Esophagus muscularis mucosa (tissue), 4 donors: ENCODE measurements at regions not wholly inside any gene's neighbourhood (a gene's known extent, or its start where the extent isn't known, plus 50 kb on each side); places are given as distances from the start of the nearest gene placed in this dataset.

ENCODE experiments used
- DNase-seq: peaks from one replicate; pipeline ENCODE4 v3.0.0-alpha.2; 2017; ENCODE audit errors: extremely low spot score
- H3K27ac ChIP-seq, 4 donors: fragments of 200-600 bp; sonication (generic); replicated peaks in 1 of 4; 1 replicate in 3 of 4; 2 replicates in 1 of 4; pipeline ENCODE4 v1.5.1; 2016 to 2019; ENCODE audit warnings: mild to moderate bottlenecking in 1 of 4
- H3K27me3 ChIP-seq, 4 donors: fragments of 200-600 bp; sonication (generic); one replicate each; pipeline versions ENCODE4 v1.5.1 to v1.6.0; 2016 to 2019
- H3K36me3 ChIP-seq, 4 donors: fragments of 200-600 bp; sonication (generic); one replicate each; pipeline ENCODE4 v1.5.1; 2016 to 2019
- H3K4me1 ChIP-seq, 4 donors: fragments of 200-600 bp; sonication (generic); one replicate each; pipeline ENCODE4 v1.5.1; 2016 to 2019
- H3K4me3 ChIP-seq, 4 donors: fragments of 200-600 bp; sonication (generic); 1 replicate in 2 of 4; 2 replicates in 2 of 4; pipeline ENCODE4 v1.5.1; 2016 to 2019; ENCODE audit warnings: mild to moderate bottlenecking in 4 of 4, moderate library complexity in 1 of 4
- H3K9me3 ChIP-seq, 4 donors: fragments of 200-600 bp; sonication (generic); 1 replicate in 3 of 4; 2 replicates in 1 of 4; pipeline ENCODE4 v1.5.1; 2016 to 2019
- EP300 ChIP-seq: sonication (generic); formaldehyde crosslinking; IDR thresholded peaks from one replicate; pipeline ENCODE4 v1.6.1; 2017; ENCODE audit warnings: antibody characterized with exemption
- POLR2A ChIP-seq: fragments of 450-650 bp; IDR thresholded peaks from one replicate; pipeline ENCODE4 v1.6.1; 2017; ENCODE audit warnings: antibody characterized with exemption, moderate library complexity, mild to moderate bottlenecking, low read depth
- POLR2AphosphoS5 ChIP-seq, 2 donors: sonication (generic); formaldehyde crosslinking; IDR thresholded peaks; one replicate each; pipeline ENCODE4 v1.6.1; 2017; ENCODE audit warnings: antibody characterized with exemption in 2 of 2
- WGBS: methylation state at CpG from one replicate; pipeline ENCODE4 v1.1.5; 2018; 5-methylcytosine and 5-hydroxymethylcytosine counted together
- intact Hi-C: fragments of 100-400 bp; cut with DNase I; formaldehyde crosslinking; loops from one replicate; pipeline ENCODE4 v1.15.1; 2023
- TF ChIP-seq, protein P1 (sequence below), 3 experiments: fragments of 200-600 bp in 2 of 3; fragments of 450-650 bp in 1 of 3; sonication (generic) in 2 of 3; IDR thresholded peaks; one replicate each; pipeline ENCODE4 v1.5.1; 2017 to 2019; ENCODE audit warnings: antibody characterized with exemption in 3 of 3, mild to moderate bottlenecking in 2 of 3, moderate library complexity in 1 of 3

DNA sequence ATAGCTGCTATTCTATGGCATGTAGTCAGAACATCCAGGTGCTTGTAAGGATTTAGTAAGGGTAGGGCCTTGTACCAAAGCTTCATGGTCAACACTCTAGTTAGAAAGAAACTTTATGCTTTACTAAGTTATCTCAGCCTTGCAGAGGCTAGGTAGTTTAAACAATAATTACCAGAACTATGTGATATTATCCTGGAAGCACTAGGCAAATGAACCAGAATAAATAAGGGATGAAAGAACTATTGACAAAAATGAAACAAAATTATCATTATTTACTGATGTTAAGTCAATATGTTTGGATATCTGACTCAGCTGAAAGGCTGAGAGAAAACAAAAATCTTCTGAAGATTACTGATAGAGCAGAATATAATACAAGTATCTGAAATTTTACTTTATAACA is 1089.1 kb upstream of the RAG2 start:
- no peak for DNase-seq
- no peak overlapping the region for H3K27ac ChIP-seq
- H3K9me3 ChIP-seq: no peaks in the 10 kb centered on the region
- H3K27me3 ChIP-seq: no peaks in the 10 kb centered on the region
- intact Hi-C loops: no loop called here
- H3K36me3 ChIP-seq: no peaks in the 10 kb centered on the region
- peaks cover 0 to 7% (median 0%) of the 10 kb centered on the region in 4 donors for H3K4me1 ChIP-seq
- TF ChIP-seq, protein P1, sequence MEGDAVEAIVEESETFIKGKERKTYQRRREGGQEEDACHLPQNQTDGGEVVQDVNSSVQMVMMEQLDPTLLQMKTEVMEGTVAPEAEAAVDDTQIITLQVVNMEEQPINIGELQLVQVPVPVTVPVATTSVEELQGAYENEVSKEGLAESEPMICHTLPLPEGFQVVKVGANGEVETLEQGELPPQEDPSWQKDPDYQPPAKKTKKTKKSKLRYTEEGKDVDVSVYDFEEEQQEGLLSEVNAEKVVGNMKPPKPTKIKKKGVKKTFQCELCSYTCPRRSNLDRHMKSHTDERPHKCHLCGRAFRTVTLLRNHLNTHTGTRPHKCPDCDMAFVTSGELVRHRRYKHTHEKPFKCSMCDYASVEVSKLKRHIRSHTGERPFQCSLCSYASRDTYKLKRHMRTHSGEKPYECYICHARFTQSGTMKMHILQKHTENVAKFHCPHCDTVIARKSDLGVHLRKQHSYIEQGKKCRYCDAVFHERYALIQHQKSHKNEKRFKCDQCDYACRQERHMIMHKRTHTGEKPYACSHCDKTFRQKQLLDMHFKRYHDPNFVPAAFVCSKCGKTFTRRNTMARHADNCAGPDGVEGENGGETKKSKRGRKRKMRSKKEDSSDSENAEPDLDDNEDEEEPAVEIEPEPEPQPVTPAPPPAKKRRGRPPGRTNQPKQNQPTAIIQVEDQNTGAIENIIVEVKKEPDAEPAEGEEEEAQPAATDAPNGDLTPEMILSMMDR (IDR thresholded peaks at IDR 0.05): no peak
- no peak for TF ChIP-seq POLR2A
- no peak for TF ChIP-seq EP300
- no peak for TF ChIP-seq POLR2AphosphoS5 (IDR thresholded peaks at IDR 0.05)
- no peak overlapping the region for H3K4me3 ChIP-seq

DNA sequence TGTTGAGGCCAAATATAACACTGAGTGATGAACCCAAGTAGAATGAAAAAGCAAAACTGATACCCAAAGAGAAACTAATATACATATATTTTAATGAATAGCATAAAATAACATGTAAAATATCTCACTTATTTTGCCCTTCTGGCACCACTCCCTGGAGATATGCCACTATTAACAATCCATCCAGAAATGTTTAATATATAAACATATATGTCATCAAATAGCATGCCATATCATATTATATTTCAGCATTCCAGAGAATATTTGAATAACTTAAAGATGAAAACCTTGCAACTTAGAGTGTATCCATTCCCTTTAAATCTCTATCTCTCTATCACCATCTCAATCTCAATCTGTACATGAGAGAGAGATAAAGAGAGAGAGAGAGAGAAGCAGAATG is 1073.3 kb upstream of the RAG2 start:
- DNase-seq: no peak
- Histone ChIP-seq H3K4me3 (no peak overlapping the region), H3K27me3 (no peaks in the 10 kb centered on the region), H3K4me1 (no peaks in the 10 kb centered on the region), H3K27ac (no peak overlapping the region), H3K9me3 (no peaks in the 10 kb centered on the region), H3K36me3 (no peaks in the 10 kb centered on the region)
- TF ChIP-seq EP300: no peak
- TF ChIP-seq POLR2A: no peak
- TF ChIP-seq, protein P1 (IDR thresholded peaks at IDR 0.05): no peak
- no peak for TF ChIP-seq POLR2AphosphoS5 (IDR thresholded peaks at IDR 0.05)
- intact Hi-C loops: no loop called here

DNA sequence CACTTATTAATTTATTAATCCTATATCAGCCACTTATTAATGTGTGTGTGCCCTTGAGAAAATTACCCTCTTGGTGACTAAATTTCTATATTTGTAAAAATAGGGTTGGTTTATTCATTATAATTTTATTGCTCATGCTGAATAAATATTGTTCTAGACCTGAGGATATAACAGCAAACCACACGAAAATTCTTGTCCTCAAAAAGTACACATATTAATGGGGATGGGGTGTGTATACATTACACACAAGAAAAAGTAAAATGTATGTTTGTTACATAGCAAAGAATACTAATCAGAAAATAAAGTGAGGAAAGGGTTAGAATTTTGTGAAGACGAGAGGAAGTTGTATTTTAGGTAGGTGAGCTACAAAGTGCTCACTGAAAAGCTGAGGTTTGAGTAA is 1068.9 kb upstream of the RAG2 start:
- TF ChIP-seq, protein P1 (IDR thresholded peaks at IDR 0.05): no peak
- no peak for TF ChIP-seq EP300
- no peak for TF ChIP-seq POLR2AphosphoS5 (IDR thresholded peaks at IDR 0.05)
- TF ChIP-seq POLR2A: no peak
- H3K27me3 ChIP-seq: no peaks in the 10 kb centered on the region
- WGBS: 75% methylated on average over 2 of the region's 2 CpGs
- H3K36me3 ChIP-seq: no peaks in the 10 kb centered on the region
- DNase-seq: no peak
- no peaks in the 10 kb centered on the region for H3K4me1 ChIP-seq
- intact Hi-C loops: no loop called here
- no peaks in the 10 kb centered on the region for H3K9me3 ChIP-seq
- H3K4me3 ChIP-seq: no peak overlapping the region
- H3K27ac ChIP-seq: no peak overlapping the region

DNA sequence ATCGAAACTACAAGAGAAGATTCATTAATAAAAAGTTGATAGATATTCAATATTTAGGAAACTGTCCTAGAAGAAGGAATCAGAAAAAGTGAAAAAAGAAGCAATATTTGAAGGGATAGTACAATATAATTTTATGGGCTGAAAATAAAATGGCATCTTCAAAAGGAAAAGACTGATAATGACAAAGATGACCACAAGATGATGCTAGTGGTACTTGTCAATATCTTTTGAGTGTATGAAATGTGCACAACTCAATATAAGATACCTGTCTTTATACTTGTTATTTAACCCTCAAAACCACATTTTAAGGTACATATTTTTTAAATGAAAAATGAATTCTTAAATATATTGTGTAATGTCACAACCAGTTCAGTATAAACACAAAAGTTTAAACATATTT is 1059.6 kb upstream of the RAG2 start:
- intact Hi-C loops: no loop called here
- TF ChIP-seq EP300 (no peak), POLR2A (no peak)
- TF ChIP-seq, protein P1 (IDR thresholded peaks at IDR 0.05): peak in 1 of 3 experiments; percentile 24
- 89% methylated on average over 1 of the region's 1 CpG for WGBS

DNA sequence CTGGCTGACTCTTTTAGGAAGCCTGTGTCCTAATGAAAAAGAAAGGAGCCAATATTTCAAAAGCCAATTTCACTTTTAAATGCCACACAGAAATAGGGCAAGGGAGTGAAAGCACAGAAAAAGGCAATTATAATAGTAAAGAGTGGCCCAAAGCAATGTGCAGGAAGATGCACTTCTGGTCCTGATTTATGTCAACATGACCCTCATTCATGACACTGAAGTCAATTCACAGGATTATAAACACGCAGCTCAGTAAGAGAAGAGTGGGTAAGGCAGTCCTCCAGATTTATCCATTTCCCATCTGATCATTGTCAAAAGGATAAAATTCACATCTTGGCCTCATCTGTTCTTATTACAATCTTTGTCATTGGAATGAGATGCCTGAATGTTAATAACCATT is 1049.7 kb upstream of the RAG2 start:
- Histone ChIP-seq H3K27me3 (no peaks in the 10 kb centered on the region), H3K9me3 (no peaks in the 10 kb centered on the region), H3K36me3 (no peaks in the 10 kb centered on the region), H3K4me1 (no peaks in the 10 kb centered on the region), H3K27ac (no peak overlapping the region), H3K4me3 (no peak overlapping the region)
- TF ChIP-seq POLR2A: no peak
- TF ChIP-seq EP300: no peak
- TF ChIP-seq, protein P1 (IDR thresholded peaks at IDR 0.05): no peak
- TF ChIP-seq POLR2AphosphoS5 (IDR thresholded peaks at IDR 0.05): no peak
- intact Hi-C loops: no loop called here
- no peak for DNase-seq
- WGBS: 77% methylated on average over 1 of the region's 1 CpG

More for the DNA sequence above, 1059.6 kb upstream of the RAG2 start:
- DNase-seq: no peak
- H3K27me3 ChIP-seq: no peaks in the 10 kb centered on the region
- H3K27ac ChIP-seq: no peak overlapping the region
- no peaks in the 10 kb centered on the region for H3K36me3 ChIP-seq
- no peaks in the 10 kb centered on the region for H3K4me1 ChIP-seq
- H3K4me3 ChIP-seq: no peak overlapping the region
- no peaks in the 10 kb centered on the region for H3K9me3 ChIP-seq
